ENCODE measurements at regions not wholly inside any gene's neighbourhood (a gene's known extent, or its start where the extent isn't known, plus 50 kb on each side); places are given as distances from the start of the nearest gene placed in this dataset.
"Not testable (repeated sequence)": the region's sequence is repeated elsewhere in the genome, so short reads cannot be mapped to it uniquely, and the experiment has no call there.

- H3K36me3 ChIP-seq (ENCODE audit: control insufficient read depth in 2 of 2, insufficient read depth in 2 of 2, low read length in 2 of 2); H3K4me3 ChIP-seq (ENCODE audit: low read length in 2 of 2); H3K27me3 ChIP-seq (ENCODE audit: control insufficient read depth in 1 of 2, insufficient read depth in 2 of 2, low read length in 2 of 2); H3K9ac ChIP-seq (ENCODE audit: low read length in 2 of 2); H3K27ac ChIP-seq (ENCODE audit: low read length); H3K4me1 ChIP-seq (ENCODE audit: control insufficient read depth, insufficient read depth, low read length); H3K9me3 ChIP-seq (ENCODE audit: control insufficient read depth in 2 of 2, low read length in 2 of 2): not testable (repeated sequence)
Observed at GRCh38 chrX:3842822-3843521, 129.5 kb upstream of the PRKX start.

GRCh38 chrX:3838754-3839153 lies 125.3 kb upstream of the PRKX start:
- not testable (repeated sequence) for H3K9me3 ChIP-seq (ENCODE audit: control insufficient read depth in 2 of 2, low read length in 2 of 2); H3K4me3 ChIP-seq (ENCODE audit: low read length in 2 of 2); H3K27ac ChIP-seq (ENCODE audit: low read length); H3K9ac ChIP-seq (ENCODE audit: low read length in 2 of 2); H3K36me3 ChIP-seq (ENCODE audit: control insufficient read depth in 2 of 2, insufficient read depth in 2 of 2, low read length in 2 of 2); H3K27me3 ChIP-seq (ENCODE audit: control insufficient read depth in 1 of 2, insufficient read depth in 2 of 2, low read length in 2 of 2); H3K4me1 ChIP-seq (ENCODE audit: control insufficient read depth, insufficient read depth, low read length)

- not testable (repeated sequence) for H3K9ac ChIP-seq (ENCODE audit: low read length in 2 of 2); H3K27me3 ChIP-seq (ENCODE audit: control insufficient read depth in 1 of 2, insufficient read depth in 2 of 2, low read length in 2 of 2); H3K4me1 ChIP-seq (ENCODE audit: control insufficient read depth, insufficient read depth, low read length); H3K36me3 ChIP-seq (ENCODE audit: control insufficient read depth in 2 of 2, insufficient read depth in 2 of 2, low read length in 2 of 2); H3K27ac ChIP-seq (ENCODE audit: low read length); H3K9me3 ChIP-seq (ENCODE audit: control insufficient read depth in 2 of 2, low read length in 2 of 2); H3K4me3 ChIP-seq (ENCODE audit: low read length in 2 of 2)
Observed at GRCh38 chrX:3837958-3838643, 124.7 kb upstream of the PRKX start.

GRCh38 chrX:3837211-3837610 lies 123.8 kb upstream of the PRKX start:
- H3K27ac ChIP-seq (ENCODE audit: low read length); H3K9ac ChIP-seq (ENCODE audit: low read length in 2 of 2); H3K4me1 ChIP-seq (ENCODE audit: control insufficient read depth, insufficient read depth, low read length); H3K36me3 ChIP-seq (ENCODE audit: control insufficient read depth in 2 of 2, insufficient read depth in 2 of 2, low read length in 2 of 2); H3K9me3 ChIP-seq (ENCODE audit: control insufficient read depth in 2 of 2, low read length in 2 of 2); H3K4me3 ChIP-seq (ENCODE audit: low read length in 2 of 2); H3K27me3 ChIP-seq (ENCODE audit: control insufficient read depth in 1 of 2, insufficient read depth in 2 of 2, low read length in 2 of 2): not testable (repeated sequence)

- H3K9me3 ChIP-seq (ENCODE audit: control insufficient read depth in 2 of 2, low read length in 2 of 2); H3K9ac ChIP-seq (ENCODE audit: low read length in 2 of 2); H3K27me3 ChIP-seq (ENCODE audit: control insufficient read depth in 1 of 2, insufficient read depth in 2 of 2, low read length in 2 of 2); H3K4me1 ChIP-seq (ENCODE audit: control insufficient read depth, insufficient read depth, low read length); H3K4me3 ChIP-seq (ENCODE audit: low read length in 2 of 2); H3K36me3 ChIP-seq (ENCODE audit: control insufficient read depth in 2 of 2, insufficient read depth in 2 of 2, low read length in 2 of 2); H3K27ac ChIP-seq (ENCODE audit: low read length): not testable (repeated sequence)
Observed at GRCh38 chrX:3833761-3834542, 120.5 kb upstream of the PRKX start.

GRCh38 chrX:3830020-3830419 lies 116.6 kb upstream of the PRKX start:
- not testable (repeated sequence) for H3K4me1 ChIP-seq (ENCODE audit: control insufficient read depth, insufficient read depth, low read length); H3K9me3 ChIP-seq (ENCODE audit: control insufficient read depth in 2 of 2, low read length in 2 of 2); H3K9ac ChIP-seq (ENCODE audit: low read length in 2 of 2); H3K27me3 ChIP-seq (ENCODE audit: control insufficient read depth in 1 of 2, insufficient read depth in 2 of 2, low read length in 2 of 2); H3K27ac ChIP-seq (ENCODE audit: low read length); H3K36me3 ChIP-seq (ENCODE audit: control insufficient read depth in 2 of 2, insufficient read depth in 2 of 2, low read length in 2 of 2); H3K4me3 ChIP-seq (ENCODE audit: low read length in 2 of 2)

GRCh38 chrX:3829041-3829531 lies 115.6 kb upstream of the PRKX start:
- H3K27ac ChIP-seq (ENCODE audit: low read length); H3K27me3 ChIP-seq (ENCODE audit: control insufficient read depth in 1 of 2, insufficient read depth in 2 of 2, low read length in 2 of 2); H3K9me3 ChIP-seq (ENCODE audit: control insufficient read depth in 2 of 2, low read length in 2 of 2); H3K36me3 ChIP-seq (ENCODE audit: control insufficient read depth in 2 of 2, insufficient read depth in 2 of 2, low read length in 2 of 2); H3K9ac ChIP-seq (ENCODE audit: low read length in 2 of 2); H3K4me1 ChIP-seq (ENCODE audit: control insufficient read depth, insufficient read depth, low read length); H3K4me3 ChIP-seq (ENCODE audit: low read length in 2 of 2): not testable (repeated sequence)

- not testable (repeated sequence) for H3K9me3 ChIP-seq (ENCODE audit: control insufficient read depth in 2 of 2, low read length in 2 of 2); H3K36me3 ChIP-seq (ENCODE audit: control insufficient read depth in 2 of 2, insufficient read depth in 2 of 2, low read length in 2 of 2); H3K27ac ChIP-seq (ENCODE audit: low read length); H3K27me3 ChIP-seq (ENCODE audit: control insufficient read depth in 1 of 2, insufficient read depth in 2 of 2, low read length in 2 of 2); H3K9ac ChIP-seq (ENCODE audit: low read length in 2 of 2); H3K4me3 ChIP-seq (ENCODE audit: low read length in 2 of 2); H3K4me1 ChIP-seq (ENCODE audit: control insufficient read depth, insufficient read depth, low read length)
Observed at GRCh38 chrX:3828378-3829040, 115.1 kb upstream of the PRKX start.

- H3K36me3 ChIP-seq (ENCODE audit: control insufficient read depth in 2 of 2, insufficient read depth in 2 of 2, low read length in 2 of 2); H3K9me3 ChIP-seq (ENCODE audit: control insufficient read depth in 2 of 2, low read length in 2 of 2); H3K9ac ChIP-seq (ENCODE audit: low read length in 2 of 2); H3K4me1 ChIP-seq (ENCODE audit: control insufficient read depth, insufficient read depth, low read length); H3K27me3 ChIP-seq (ENCODE audit: control insufficient read depth in 1 of 2, insufficient read depth in 2 of 2, low read length in 2 of 2); H3K27ac ChIP-seq (ENCODE audit: low read length); H3K4me3 ChIP-seq (ENCODE audit: low read length in 2 of 2): not testable (repeated sequence)
Observed at GRCh38 chrX:3824008-3824407, 110.6 kb upstream of the PRKX start.

GRCh38 chrX:3820167-3820566 lies 106.7 kb upstream of the PRKX start:
- no peak overlapping the region for H3K9ac ChIP-seq (ENCODE audit: low read length in 2 of 2)
- no peak overlapping the region for H3K27ac ChIP-seq (ENCODE audit: low read length)
- no peak overlapping the region for H3K4me3 ChIP-seq (ENCODE audit: low read length in 2 of 2)
- no peaks in the 10 kb centered on the region for H3K36me3 ChIP-seq (ENCODE audit: control insufficient read depth in 2 of 2, insufficient read depth in 2 of 2, low read length in 2 of 2)
- H3K27me3 ChIP-seq (ENCODE audit: control insufficient read depth in 1 of 2, insufficient read depth in 2 of 2, low read length in 2 of 2) = no peaks in the 10 kb centered on the region
- no peaks in the 10 kb centered on the region for H3K4me1 ChIP-seq (ENCODE audit: control insufficient read depth, insufficient read depth, low read length)
- H3K9me3 ChIP-seq (ENCODE audit: control insufficient read depth in 2 of 2, low read length in 2 of 2) = no peaks in the 10 kb centered on the region

Data from stomach smooth muscle (tissue), 2 donors.